HPDE6-E6E7 (cell line): ENCODE measurements at regions not wholly inside any gene's neighbourhood (a gene's known extent, or its start where the extent isn't known, plus 50 kb on each side); places are given as distances from the start of the nearest gene placed in this dataset.

Source experiments
- DNase-seq: peaks from one replicate; pipeline ENCODE4 v3.0.0; 2011; ENCODE audit warnings: missing footprints; ENCODE audit errors: extremely low spot score

DNA sequence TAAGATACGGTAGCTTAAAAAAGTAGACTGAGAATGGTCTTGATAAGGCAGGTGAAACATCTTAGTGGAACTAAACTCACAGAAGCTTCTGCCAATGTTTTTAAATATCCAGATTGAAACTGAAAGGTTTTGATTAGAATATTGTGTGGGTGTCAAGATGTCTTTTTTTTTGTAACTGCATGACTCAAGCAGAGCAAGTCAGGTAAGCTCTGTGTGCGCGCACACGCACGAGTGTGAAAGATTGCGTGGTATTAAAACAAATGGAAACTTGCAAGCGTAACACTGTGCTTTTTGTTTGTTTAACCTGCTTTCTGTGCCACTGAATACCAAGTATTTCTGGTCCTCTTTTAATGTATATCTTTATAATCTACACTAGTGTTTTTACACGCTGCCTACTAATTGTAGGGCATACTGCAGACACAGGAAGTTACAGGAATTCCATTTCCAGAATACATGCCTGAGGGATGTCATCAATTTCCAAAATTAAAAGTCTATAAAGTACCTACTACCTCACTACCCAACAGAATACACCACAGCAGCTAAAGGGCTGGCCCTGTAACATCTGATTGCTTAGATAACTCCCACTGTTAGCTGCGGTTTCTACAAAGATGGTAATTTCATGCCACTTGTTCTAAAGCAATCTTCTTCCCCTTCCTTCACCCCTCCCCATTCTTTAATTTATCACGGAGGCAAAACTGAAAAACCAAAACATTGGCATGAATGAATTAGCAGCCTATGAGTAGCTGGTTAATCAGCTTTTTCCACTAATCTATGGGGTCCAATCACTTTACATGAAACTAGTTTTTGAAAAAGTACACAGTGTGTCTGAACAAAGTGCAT is 472.8 kb downstream of the SHQ1 start:
- no peak for DNase-seq

GRCh38 chr3:72373139-72373538 is 475.1 kb downstream of the SHQ1 start:
- no peak for DNase-seq

DNA sequence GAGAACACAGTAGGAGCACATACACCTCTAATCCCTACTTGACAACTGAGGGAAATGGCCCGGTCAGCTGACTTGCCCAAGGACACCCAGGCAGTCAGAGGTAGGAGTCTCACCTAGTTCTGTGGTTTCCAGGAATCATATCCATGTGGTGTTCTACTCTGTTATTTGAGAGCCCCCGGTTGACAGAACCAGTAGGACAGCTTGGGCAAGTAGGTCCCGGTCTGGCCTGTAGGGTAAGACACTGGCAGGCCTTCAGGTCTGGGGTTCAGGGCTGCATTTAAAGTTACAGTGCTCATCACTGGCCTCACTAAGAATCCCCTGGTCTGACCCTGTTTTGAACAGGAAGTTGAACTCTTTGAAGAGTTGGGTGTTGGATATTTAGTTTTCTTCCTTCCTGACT is 476.1 kb downstream of the SHQ1 start:
- no peak for DNase-seq

DNA sequence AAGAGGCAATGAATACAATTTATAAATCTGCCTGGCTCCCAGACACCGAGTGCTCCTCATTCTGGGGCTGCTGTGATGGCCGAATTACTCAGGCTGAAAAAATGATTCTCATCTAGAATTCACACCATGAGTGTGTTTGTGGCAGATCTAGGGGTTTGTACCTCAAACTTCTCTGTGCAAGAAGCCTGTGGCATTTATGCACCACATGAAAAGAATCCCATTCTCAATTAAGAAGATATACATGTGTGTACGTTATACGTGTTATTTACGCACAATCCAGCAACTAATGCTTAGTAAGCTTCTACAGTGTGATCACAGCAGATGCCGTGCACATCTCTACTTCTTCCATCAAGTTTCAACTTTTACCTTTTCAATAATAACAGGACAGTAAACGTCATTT is 476.8 kb downstream of the SHQ1 start:
- DNase-seq, result no peak

- no peak for DNase-seq
Observed at GRCh38 chr3:72370947-72371346, 477.3 kb downstream of the SHQ1 start.

GRCh38 chr3:72369681-72370080 is 478.6 kb downstream of the SHQ1 start:
- no peak for DNase-seq

DNA sequence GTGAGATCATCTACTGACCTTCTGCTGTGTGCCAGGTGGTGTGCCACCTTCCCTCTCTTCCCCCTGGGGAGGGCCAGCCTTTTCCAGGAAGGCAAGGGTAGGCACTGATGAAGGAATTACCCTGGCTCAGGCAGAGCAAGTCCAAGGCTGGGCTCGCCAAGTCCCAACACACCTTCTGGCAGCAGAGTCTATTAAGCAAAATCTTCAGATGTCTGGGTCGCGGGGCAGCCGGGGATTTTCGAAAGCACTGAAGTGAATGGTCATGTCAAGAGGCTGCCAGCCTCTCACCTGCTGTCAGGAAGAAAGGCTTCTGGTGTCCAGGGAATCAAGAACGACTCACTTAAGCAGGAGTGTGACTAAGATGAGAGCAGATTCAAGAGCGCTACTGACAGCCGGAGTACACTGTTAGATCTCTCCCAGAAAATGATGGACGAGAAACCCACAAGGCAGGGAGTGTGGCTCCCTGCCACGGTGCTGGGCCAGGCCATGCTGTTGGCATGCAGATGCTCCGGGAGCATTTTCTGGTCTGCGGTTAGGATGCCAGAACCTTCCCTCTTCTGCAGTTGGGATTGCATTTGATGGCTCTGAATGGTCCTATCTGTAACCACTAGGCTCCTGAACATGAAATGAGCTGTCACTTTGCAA is 479.8 kb downstream of the SHQ1 start:
- no peak for DNase-seq

DNA sequence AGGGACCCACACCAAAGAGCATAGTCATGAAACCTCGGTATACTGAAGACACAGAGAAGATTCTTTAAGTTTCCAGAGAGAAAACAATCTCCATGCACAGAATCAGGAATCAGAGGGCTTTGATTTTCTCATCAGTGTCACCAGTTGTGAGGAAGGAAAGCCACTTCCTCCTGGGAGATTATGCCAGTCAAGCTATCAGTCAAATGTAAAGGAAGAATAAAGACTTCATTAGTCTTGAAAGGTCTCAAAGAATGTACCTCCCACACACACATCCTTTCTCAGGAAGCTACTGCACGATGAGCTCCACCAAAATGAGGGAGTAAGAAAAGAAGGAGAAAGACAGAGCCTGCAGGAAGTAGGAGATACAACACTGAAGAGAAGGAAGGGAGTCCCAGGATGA is 486.3 kb downstream of the SHQ1 start:
- no peak for DNase-seq

GRCh38 chr3:72359743-72360142 is 488.5 kb downstream of the SHQ1 start:
- no peak for DNase-seq

DNA sequence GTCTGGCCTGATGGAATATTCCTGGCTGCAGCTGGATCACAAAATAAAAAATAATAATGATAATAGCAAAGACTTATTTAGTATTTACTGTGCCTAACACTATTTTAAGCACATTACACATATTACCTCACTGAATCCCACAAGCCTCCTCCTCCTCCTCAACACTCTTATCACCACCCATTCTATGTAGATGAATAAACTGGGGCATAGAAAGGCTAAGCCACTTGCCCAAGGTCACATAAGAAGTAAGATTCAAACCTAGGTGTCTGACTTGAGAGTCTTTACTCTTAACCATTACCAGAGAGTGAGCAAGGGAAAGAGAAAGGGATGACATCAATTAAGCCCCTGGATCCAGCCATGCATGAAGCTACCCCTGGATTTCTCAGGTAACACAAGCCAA is 493.1 kb downstream of the SHQ1 start:
- no peak for DNase-seq

DNA sequence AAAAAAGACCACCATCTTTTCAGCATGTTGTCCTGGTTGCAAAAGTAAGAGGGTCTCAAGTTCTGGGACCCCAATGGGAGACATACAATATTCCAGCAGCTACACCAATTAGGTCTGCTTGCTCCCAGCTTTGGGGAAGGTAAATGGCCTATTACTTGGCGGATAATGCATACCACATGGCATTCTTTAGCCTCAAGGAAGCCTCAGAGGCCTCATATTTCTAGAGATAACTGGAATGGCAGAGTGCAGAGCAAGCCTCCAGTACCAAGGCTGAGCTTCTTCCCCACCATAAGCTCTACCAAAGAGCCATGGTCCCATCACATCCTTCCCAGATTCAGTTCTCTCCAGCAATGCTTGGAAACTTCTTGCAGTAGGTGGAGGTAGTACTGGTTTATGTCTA is 493.8 kb downstream of the SHQ1 start:
- no peak for DNase-seq

DNA sequence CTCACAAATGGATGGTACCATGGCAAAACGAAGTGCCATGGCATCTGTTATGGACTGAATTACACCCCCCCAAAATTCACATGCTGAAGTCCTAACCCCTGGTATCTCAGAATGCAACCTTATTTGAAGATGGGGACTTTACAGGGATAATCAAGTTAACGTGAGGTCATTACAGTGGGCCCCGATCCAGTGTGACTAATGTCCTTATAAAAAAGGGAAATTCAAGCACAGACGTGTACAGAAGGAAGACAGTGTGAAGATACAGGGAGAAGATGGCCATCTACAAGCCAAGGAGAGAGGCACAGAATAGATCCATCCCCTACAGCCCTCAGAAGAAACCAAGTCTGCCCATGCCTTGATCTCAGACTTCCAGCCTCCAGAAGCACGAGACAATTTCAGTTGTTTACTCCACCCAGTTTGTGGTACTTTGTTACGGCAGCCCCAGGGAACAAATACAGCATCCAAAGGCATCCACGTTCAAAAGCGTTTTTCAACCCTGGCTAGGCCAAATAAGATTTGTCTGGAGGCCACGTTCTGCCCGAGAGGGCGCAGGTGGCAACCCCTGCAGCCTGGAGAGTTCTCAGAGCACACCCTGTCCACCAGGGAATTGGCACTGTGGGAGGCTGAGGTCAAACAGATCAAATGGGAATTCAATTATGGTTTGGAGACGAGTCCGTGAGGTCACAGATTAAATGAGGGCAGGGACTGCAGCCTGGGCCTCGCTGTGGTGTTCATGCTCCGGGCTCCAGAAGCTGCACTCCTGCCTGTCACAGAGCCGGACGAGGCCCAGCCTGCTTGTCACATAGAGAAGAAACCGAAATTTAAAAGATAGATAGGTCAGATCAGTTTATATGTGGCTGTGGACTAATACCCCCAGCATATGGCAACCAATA is 494.8 kb downstream of the SHQ1 start:
- no peak for DNase-seq

DNA sequence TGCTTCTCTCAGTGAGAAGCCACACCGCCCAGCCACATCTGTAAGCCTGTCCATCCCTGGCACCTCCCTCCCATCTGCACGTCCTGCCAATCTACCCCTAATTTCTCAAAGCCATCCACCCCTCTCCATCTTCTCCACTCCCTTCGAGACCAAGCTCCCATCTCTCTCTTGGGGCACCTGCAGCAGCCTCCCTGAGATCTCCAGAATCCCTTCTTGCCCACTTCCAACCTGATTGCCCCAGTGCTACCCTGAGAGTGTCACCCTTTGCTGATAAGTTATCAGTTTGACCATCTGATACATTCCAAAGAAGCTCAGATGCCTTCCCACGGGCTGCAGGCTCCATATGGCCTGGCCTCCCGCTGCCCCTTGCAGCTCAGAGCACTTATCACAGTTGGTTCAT is 496.1 kb downstream of the SHQ1 start:
- DNase-seq, result no peak

DNA sequence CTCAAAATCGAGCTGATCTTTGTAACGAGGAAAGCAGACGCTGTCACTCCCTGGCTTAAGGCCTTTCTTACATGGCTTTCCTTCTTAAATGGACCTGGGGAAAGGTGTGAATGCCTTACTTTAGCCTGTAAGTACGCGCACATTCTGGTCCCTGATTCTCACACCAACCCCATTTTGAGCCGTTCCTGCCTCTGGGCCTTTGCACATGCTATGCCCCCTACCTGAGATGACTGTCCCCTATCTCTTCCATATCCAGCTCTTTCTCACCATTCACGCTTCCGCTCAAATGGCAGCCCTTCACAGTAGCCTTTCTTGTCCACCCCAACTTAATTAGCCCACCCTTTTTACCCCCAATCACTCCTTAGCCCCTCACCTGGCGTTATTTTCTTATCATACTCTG is 496.7 kb downstream of the SHQ1 start:
- DNase-seq, result no peak

DNA sequence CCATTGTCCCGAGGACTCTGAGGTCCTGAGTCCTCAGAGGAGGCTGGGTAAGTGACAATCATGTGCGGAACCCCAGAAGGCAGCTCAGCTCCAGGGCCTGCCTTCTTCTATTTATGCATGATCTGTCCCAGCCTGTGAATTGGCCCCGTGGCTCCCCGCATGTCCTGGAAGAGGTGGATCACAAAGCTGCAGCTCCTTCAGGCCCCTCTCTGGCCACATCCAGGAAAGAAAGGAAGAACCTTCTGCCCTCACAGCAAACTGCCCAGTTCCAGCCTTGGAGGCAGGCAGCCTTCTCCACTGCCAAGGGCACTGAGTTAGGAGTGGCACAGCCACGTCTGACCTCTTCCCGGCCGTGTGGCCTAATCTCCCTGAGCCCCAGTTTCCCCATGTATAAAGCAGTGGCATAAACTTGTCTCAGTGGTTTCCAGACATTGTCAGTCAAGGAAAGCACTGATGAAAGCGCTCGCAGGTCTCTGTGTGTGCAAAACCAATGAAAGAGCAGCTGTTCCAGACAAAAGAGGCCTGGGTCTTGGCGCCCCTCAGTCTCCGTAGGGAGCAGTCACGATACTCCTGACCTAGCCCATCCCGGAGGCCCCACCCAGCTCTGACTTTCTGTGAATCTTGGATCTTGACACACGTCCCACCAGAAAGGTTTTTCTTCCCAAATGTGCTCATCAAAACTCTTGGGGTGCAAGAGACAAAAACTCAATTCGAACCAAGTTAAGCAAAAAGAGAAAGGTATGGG is 497.3 kb downstream of the SHQ1 start:
- no peak for DNase-seq

DNA sequence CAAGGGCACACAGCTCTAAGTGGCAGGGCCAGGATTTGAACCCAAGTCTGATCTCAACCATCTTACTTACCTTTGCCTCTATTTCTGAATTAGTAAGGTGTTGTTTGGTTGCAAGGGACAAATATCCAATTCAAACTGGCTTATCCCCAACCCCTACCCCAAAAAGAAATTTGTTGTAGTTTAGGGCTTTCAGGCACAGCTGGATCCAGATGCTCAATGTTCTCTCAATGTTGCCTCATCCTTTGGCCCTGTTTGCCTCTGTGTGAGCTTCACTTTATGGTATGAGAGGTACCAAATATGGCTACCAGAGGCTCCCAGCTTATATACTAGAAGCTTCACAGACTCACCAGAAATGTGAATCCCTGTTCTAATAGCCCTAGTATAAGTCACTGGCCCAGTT is 499.9 kb downstream of the SHQ1 start:
- DNase-seq, result no peak

DNA sequence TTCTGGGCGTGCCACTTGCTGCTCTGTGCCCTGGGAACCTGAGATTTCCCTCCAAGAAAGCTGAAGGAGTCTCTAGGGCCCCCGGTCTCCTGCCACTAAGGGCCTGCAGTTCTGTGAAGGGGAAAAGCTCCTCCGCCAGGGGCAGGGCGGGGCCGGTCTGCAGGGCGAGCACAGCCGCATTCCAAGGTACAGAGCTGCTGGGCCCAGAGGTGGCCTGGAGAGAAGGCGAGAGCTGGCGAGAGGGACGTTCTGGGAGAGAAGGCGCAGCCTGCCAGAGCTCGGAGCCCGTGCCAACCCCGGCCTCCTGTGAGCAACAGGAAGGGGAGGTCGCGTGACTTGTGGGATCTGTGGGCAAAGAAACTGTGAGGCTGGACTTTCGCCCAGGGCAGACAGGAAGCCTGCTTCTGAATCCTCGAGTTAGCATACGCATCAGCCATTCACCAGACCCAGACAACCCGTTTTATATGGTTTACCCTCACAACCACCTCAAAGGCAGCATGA is 500.4 kb downstream of the SHQ1 start:
- DNase-seq, result no peak

DNA sequence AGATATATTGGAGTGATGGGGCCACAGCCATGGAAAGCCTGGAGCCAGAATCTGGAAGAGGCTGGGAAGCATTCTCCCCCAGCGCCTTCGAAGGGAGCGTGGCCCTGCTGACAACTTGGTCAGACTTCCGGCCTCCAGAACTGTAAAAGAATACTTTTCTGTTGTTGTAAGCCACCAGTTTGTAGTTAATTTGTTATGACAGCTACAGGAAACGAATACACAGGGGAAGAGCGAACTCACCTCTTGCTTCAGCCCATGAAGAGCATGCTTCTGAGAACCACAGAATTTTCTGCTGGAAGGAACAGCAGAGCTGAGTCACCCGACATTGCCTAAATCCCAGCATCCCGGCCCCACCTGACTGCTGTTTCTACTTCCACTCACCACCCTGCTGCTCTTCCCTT is 501.7 kb downstream of the SHQ1 start:
- peak; percentile 32 for DNase-seq

GRCh38 chr3:72345980-72346379 is 502.3 kb downstream of the SHQ1 start:
- DNase-seq, result no peak

DNA sequence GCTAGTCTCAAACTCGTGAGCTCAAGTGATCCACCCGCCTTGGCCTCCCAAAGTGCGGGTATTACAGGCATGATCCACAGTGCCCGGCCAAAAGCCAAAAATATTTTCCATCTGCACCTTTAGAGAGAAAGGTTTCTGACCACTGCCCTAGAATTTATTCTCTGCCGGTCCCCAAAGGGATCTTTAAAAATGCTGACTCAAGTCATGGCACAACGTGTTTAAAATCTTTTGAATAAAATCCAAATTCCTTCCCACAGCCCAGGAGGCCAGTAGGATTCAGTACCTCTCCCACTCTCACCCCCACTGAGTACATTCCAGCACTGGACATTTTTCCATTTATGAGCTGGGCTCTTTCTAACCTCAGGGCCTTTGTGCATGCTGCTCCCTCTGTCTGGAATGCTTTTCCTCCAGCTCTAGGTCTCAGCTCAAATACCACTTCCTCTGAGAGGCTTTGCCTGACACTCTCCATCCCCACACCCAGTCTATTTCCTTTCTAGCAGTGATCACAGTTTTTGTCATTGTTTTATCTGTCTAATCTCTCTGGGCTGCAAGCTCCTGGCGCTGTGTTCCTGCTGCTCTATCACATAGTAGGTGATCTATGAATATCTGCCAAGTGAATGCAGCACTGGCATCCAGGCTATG is 502.9 kb downstream of the SHQ1 start:
- DNase-seq, result no peak

- no peak for DNase-seq
Observed at GRCh38 chr3:72344647-72345046, 503.6 kb downstream of the SHQ1 start.
